GM12873 (cell line): ENCODE measurements at regions not wholly inside any gene's neighbourhood (a gene's known extent, or its start where the extent isn't known, plus 50 kb on each side); places are given as distances from the start of the nearest gene placed in this dataset.

Experiments used
- TF ChIP-seq, protein P1 (sequence below): IDR thresholded peaks from 2 replicates; pipeline ENCODE4 v1.5.1; 2012; ENCODE audit warnings: low read depth, mild to moderate bottlenecking, moderate library complexity, low read length, control low read depth; ENCODE audit not compliant: insufficient read depth; ENCODE audit errors: missing control alignments

DNA sequence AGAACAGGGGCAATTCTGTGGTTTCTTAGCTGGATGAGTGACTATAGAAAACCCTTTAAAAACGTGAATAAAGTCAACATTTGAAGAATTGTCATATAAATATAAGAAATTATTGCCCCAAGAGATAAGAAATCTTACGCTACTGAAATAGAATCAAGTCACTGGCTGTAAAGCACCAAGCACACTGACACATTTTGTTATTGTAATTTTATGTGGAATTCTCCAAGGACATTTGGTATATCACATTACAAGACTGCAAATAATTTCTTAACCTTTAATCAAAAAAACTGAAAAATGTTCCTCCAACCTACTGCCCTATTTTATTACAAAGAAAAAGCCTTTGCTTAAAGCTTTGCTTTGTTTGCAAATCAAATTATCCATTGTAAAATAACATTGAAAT, 383.3 kb downstream of the IPMK start:
- TF ChIP-seq, protein P1, sequence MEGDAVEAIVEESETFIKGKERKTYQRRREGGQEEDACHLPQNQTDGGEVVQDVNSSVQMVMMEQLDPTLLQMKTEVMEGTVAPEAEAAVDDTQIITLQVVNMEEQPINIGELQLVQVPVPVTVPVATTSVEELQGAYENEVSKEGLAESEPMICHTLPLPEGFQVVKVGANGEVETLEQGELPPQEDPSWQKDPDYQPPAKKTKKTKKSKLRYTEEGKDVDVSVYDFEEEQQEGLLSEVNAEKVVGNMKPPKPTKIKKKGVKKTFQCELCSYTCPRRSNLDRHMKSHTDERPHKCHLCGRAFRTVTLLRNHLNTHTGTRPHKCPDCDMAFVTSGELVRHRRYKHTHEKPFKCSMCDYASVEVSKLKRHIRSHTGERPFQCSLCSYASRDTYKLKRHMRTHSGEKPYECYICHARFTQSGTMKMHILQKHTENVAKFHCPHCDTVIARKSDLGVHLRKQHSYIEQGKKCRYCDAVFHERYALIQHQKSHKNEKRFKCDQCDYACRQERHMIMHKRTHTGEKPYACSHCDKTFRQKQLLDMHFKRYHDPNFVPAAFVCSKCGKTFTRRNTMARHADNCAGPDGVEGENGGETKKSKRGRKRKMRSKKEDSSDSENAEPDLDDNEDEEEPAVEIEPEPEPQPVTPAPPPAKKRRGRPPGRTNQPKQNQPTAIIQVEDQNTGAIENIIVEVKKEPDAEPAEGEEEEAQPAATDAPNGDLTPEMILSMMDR: no peak

DNA sequence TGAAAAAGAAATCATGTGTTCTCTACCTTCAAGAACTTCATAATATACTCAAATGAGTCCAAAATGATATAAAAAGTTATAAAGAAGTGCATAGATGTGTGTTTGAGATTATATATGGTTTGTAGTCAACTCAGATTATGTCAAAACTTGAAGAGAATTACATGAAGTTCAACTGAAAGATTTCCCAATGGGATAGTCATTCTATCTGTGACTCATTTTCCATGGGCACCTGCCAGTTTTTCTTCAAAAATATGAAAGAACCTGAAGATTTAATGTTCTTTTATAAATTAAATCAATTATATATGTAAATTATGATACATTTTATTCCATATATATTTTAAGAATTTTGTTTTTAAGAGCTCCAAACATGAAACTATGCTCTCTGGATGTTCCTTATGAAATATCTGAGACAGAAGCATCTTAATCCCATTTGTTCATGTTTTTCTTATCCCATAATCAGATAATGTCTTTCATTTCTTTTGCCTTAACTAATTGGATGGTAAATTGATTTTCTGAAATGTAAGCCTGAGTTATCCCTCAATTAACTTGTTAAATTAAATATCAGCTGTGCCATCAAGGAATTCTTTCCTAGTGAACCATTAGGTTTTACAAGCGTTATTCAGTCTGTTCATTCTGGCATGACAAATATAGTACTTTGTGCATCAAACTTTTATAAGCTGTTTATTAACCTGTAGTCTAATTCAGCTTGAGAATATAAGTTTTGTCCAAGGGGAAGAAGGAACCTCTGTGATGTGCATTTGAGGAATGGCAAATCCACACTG, 387.1 kb downstream of the IPMK start:
- TF ChIP-seq, protein P1: no peak

DNA sequence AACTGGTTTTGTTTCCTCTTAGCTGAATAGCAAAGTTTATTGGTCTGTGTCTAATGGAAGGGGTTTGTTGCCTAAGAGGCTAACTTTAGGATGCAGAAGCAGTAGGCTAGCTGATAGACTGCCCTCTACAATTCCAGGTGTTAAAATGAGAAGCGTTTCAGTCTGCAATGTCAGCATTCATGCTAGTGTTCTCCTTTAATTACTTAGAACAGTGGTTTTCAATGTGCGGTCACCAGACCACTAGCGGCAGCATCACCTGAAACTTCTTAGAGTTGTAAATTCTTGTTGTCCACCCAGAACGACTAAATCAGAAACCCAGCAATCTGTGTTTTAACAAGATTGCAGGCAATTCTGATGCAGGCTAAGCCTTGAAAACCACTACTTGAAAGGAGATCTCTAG, 392.9 kb downstream of the IPMK start:
- TF ChIP-seq, protein P1: no peak

DNA sequence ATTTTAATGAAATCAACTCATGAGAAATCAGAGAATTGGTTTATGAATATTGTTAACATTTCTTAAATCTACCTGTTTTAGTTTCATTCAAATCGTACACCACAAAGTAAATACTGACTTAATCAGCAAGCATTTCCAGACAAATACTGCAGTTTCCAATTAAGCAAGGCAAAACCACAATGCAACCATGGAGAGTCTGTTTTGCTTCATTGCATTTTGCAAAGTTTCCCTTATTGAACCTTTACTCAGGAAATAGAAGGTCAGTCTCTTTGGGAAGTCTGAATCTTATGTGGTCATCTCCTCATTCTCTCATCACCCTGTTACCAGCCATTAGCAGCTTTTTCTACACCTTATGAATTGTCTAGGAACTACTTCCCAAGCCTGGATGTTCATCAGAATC, 400.5 kb downstream of the IPMK start:
- TF ChIP-seq, protein P1: no peak

DNA sequence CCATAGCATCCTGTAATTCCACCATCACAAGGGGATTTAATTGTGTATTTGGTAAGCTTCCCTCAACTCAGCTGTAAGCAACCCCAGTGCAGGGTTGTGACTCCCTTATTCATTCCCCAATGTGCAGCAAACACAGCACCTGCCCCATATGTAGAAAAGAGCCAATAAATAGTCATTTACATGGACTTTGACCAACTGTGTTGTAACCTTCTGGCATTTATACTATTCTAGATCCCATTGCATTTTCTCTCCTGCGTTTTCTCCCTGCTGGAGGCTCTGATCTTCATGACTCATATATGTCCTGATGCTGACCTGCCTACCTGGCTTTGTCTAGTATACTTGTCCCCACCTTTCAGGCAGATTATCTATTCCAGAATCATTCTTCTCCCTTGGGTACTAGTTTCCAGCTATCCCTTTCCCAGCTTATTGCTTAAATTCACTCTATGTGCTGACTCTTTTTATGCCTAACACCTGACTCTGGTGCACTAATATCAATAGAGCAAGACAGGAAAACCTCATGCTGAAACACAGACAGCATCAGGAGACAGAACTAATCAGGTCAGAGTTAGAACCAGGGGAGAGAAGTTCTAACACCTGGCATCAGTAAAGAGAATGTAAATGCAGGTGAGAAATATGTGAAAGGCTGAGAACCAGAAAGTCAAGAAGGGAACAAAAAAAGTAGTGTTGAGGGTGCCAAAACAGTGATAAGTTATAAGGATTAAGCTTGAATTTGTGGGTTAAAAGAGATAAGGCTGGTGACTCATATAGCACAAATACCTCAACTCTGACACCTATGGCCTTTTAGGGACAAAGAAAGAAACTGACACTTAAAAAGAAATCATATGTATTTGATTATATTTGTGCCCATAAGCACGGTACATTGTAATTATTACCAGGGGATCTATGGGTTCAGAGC, 402.7 kb downstream of the IPMK start:
- TF ChIP-seq, protein P1: no peak

DNA sequence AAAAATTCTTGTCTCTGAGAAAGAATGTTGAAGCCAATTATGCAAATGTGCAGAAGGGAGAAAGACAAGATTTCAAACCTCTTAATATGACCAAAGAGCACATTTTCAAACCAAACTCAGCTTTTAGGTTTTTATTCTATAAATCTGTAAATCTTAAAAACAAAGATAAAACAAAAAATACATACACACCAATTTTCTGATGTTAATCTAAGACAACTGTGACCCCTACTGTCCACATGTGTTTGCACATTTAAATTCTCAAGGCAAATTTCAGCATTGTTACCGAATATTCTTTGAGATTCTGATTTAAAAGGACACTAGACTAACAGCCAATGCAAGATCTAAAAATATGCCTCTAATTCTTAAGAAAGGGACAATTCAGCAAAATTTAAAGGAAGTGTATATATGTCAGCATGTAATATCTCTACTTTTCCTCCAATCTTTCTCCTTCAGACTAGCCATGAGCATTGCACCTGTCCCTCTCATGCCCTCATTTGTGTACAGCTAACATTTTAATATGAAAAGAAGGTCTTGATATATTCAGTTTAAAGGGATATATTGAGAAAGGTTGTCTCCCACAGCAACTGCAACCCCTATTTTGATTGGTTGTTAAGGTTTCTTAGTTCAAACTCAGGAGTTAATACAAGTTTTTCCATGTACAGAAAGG, 417.9 kb downstream of the IPMK start:
- TF ChIP-seq, protein P1: peak; percentile 6
